ENCODE measurements at regions not wholly inside any gene's neighbourhood (a gene's known extent, or its start where the extent isn't known, plus 50 kb on each side); places are given as distances from the start of the nearest gene placed in this dataset.

- TF ChIP-seq, protein P1, sequence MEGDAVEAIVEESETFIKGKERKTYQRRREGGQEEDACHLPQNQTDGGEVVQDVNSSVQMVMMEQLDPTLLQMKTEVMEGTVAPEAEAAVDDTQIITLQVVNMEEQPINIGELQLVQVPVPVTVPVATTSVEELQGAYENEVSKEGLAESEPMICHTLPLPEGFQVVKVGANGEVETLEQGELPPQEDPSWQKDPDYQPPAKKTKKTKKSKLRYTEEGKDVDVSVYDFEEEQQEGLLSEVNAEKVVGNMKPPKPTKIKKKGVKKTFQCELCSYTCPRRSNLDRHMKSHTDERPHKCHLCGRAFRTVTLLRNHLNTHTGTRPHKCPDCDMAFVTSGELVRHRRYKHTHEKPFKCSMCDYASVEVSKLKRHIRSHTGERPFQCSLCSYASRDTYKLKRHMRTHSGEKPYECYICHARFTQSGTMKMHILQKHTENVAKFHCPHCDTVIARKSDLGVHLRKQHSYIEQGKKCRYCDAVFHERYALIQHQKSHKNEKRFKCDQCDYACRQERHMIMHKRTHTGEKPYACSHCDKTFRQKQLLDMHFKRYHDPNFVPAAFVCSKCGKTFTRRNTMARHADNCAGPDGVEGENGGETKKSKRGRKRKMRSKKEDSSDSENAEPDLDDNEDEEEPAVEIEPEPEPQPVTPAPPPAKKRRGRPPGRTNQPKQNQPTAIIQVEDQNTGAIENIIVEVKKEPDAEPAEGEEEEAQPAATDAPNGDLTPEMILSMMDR (IDR thresholded peaks at IDR 0.05) = no peak
- no peak for TF ChIP-seq POLR2A (IDR thresholded peaks at IDR 0.05)
Measured at GRCh38 chr4:136571315-136571714, 961.0 kb downstream of the PCDH18 start.
